Hepatocyte (in vitro differentiated cells): ENCODE measurements at regions not wholly inside any gene's neighbourhood (a gene's known extent, or its start where the extent isn't known, plus 50 kb on each side); places are given as distances from the start of the nearest gene placed in this dataset.

ENCODE experiments used
- CTCF ChIP-seq: fragments of 200-600 bp; sonication (generic); IDR thresholded peaks from 2 replicates; pipeline ENCODE4 v1.5.1; 2016; ENCODE audit warnings: antibody characterized with exemption, mild to moderate bottlenecking; ENCODE audit not compliant: poor library complexity
- EZH2phosphoT487 ChIP-seq: fragments of 200-600 bp; sonication (generic); IDR thresholded peaks from one replicate; pipeline ENCODE4 v1.6.1; 2018; ENCODE audit warnings: antibody characterized with exemption, mild to moderate bottlenecking, low read depth, moderate library complexity; ENCODE audit not compliant: unreplicated experiment, severe bottlenecking

DNA sequence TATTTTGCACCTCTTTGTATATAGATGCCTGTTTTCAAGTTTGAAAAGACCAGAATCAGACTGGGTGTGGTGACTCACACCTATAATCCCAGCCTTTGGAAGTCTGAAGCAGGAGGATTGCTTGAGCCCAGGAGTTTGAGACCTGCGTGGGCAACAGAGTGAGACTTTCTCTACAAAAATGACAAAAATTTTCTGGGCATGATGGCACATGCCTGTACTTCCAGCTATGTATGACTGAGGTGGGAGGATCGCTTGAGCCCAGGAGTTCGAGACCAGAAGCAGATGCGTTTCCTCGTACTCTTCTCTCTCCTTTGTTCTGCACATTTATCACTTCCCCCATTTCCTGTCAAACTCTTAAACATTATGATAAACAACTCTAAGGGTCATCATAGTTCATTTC is 310.0 kb upstream of the SNX7 start:
- TF ChIP-seq CTCF (no peak), EZH2phosphoT487 (no peak)
